ENCODE measurements at regions not wholly inside any gene's neighbourhood (a gene's known extent, or its start where the extent isn't known, plus 50 kb on each side); places are given as distances from the start of the nearest gene placed in this dataset.

DNA sequence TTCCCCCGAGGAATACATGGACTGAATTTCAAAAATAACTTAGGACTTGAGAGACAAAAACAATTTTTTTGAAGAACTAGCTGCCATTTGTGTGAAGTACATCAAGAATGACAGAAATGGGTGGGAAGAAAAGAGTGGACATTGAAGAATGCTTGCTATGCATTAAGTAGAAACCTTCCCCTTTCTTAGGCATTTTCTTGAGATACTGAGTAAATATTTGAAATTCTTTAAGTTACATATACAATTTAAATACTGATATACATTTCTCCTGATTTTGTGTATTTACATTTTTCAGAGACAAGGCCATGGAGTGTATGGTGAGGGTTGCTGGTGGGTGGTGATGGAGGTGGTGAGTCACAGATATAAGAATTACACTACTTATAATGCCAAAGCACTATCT, 319.3 kb upstream of the ADAMTSL1 start:
- H3K4me1 ChIP-seq (ENCODE audit: control insufficient read depth, insufficient read depth, low read length): no peaks in the 10 kb centered on the region
- H3K27me3 ChIP-seq (replicated peaks in 1 of 2; ENCODE audit: control insufficient read depth in 2 of 2, insufficient read depth in 2 of 2, low read length in 1 of 2): no peaks in the 10 kb centered on the region
- DNase-seq (ENCODE audit: low read depth, low spot score): no peak
- H2AFZ ChIP-seq (ENCODE audit: control insufficient read depth, low read depth, low read length): no peak overlapping the region
- H4K20me1 ChIP-seq (ENCODE audit: control insufficient read depth, insufficient read depth): no peaks in the 10 kb centered on the region
- WGBS (ENCODE audit: insufficient coverage, insufficient replicate concordance, low lambda C conversion rate, missing lambda C conversion rate): 0% methylated on average over 1 of the region's 1 CpG
- ATAC-seq: no peak
- no peak overlapping the region for H3K4me2 ChIP-seq (ENCODE audit: control insufficient read depth, insufficient read depth)
- intact Hi-C loops (cut with micrococcal nuclease; ENCODE audit: unreplicated experiment) (no loop called here), in situ Hi-C loops (cut with MboI) (no loop called here)
- CTCF ChIA-PET: no interaction called here
- no TSS peak for BruUV-seq (replicated peaks)
- H3K9ac ChIP-seq (ENCODE audit: control insufficient read depth, insufficient read depth, low read length): no peak overlapping the region
- no peak for FAIRE-seq
- RAD21 ChIA-PET (ENCODE audit: unreplicated experiment): no interaction called here
- no peak overlapping the region for H3K27ac ChIP-seq (ENCODE audit: control insufficient read depth, insufficient read depth)
- no peaks in the 10 kb centered on the region for H3K9me3 ChIP-seq (replicated peaks; ENCODE audit: control insufficient read depth, insufficient read depth, low read length)
- H3K4me3 ChIP-seq: no peak overlapping the region
- SMC1A ChIA-PET (ENCODE audit: uncharacterized antibody, unreplicated experiment): no interaction called here
- POLR2A ChIA-PET: no interaction called here
- no peaks in the 10 kb centered on the region for H3K36me3 ChIP-seq (ENCODE audit: control insufficient read depth in 2 of 2, insufficient read depth in 2 of 2, low read length in 1 of 2)
- no peaks in the 10 kb centered on the region for H3K79me2 ChIP-seq (ENCODE audit: control insufficient read depth, insufficient read depth, low read length)
- TF ChIP-seq ELK1 (IDR thresholded peaks at IDR 0.05; ENCODE audit: low read depth, low read length) (no peak), KDM1A (IDR thresholded peaks at IDR 0.05; ENCODE audit: borderline replicate concordance) (no peak), GATAD2B (conservative IDR thresholded peaks at IDR 0.05; ENCODE audit: low read depth) (no peak), CEBPB (IDR thresholded peaks at IDR 0.05; ENCODE audit: borderline replicate concordance in 1 of 2, low read depth in 2 of 2, low read length in 2 of 2) (no peak), TARDBP (IDR thresholded peaks at IDR 0.05; ENCODE audit: borderline replicate concordance) (no peak), MEF2B (IDR thresholded peaks at IDR 0.05; ENCODE audit: partially characterized antibody, poor library complexity, severe bottlenecking) (no peak), ZNF687 (IDR thresholded peaks at IDR 0.05) (no peak), IKZF1 (conservative IDR thresholded peaks at IDR 0.05) (no peak), SMC3 (IDR thresholded peaks at IDR 0.05; ENCODE audit: borderline replicate concordance, low read length) (no peak), CREB1 (IDR thresholded peaks at IDR 0.05; ENCODE audit: low read depth) (no peak), NKRF (conservative IDR thresholded peaks at IDR 0.05) (no peak), IRF5 (IDR thresholded peaks at IDR 0.05; ENCODE audit: borderline replicate concordance) (no peak)
- TF ChIP-seq, protein P1, sequence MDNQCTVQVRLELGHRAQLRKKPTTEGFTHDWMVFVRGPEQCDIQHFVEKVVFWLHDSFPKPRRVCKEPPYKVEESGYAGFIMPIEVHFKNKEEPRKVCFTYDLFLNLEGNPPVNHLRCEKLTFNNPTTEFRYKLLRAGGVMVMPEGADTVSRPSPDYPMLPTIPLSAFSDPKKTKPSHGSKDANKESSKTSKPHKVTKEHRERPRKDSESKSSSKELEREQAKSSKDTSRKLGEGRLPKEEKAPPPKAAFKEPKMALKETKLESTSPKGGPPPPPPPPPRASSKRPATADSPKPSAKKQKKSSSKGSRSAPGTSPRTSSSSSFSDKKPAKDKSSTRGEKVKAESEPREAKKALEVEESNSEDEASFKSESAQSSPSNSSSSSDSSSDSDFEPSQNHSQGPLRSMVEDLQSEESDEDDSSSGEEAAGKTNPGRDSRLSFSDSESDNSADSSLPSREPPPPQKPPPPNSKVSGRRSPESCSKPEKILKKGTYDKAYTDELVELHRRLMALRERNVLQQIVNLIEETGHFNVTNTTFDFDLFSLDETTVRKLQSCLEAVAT (IDR thresholded peaks at IDR 0.05): no peak
